ENCODE measurements at regions not wholly inside any gene's neighbourhood (a gene's known extent, or its start where the extent isn't known, plus 50 kb on each side); places are given as distances from the start of the nearest gene placed in this dataset.

- no peak for DNase-seq (ENCODE audit: low read depth, low spot score)
- H3K4me1 ChIP-seq (ENCODE audit: control insufficient read depth, insufficient read depth, low read length), result no peaks in the 10 kb centered on the region
- intact Hi-C loops (cut with micrococcal nuclease; ENCODE audit: unreplicated experiment) (no loop called here), in situ Hi-C loops (cut with HindIII; ENCODE audit: low pct_unique_long_range_greater_than_20kb, low sequenced_read_pairs) (no loop called here)
- no peak for TF ChIP-seq TCF7L2 (IDR thresholded peaks at IDR 0.05; ENCODE audit: low read depth, low read length)
- TF ChIP-seq CTCF (IDR thresholded peaks at IDR 0.05), result no peak
- TF ChIP-seq POLR2AphosphoS5 (IDR thresholded peaks at IDR 0.05; ENCODE audit: low read depth, low read length), result no peak
- TF ChIP-seq SIN3A (IDR thresholded peaks at IDR 0.05; ENCODE audit: borderline replicate concordance, insufficient read depth, low read depth, low read length), result no peak
- no peak for TF ChIP-seq REST (IDR thresholded peaks at IDR 0.05; ENCODE audit: insufficient read depth in 1 of 2, low read depth in 2 of 2, low read length in 1 of 2)
- no peak overlapping the region for H3K27ac ChIP-seq (ENCODE audit: low read length)
- ChIA-PET POLR2A (no interaction called here), CTCF (no interaction called here)
- H3K9me3 ChIP-seq (ENCODE audit: control insufficient read depth, insufficient read depth, low read depth, low read length), result no peaks in the 10 kb centered on the region
- H3K27me3 ChIP-seq (ENCODE audit: control insufficient read depth, insufficient read depth, low read length), result no peaks in the 10 kb centered on the region
- no peak overlapping the region for H3K4me3 ChIP-seq (ENCODE audit: low read depth in 2 of 2, low read length in 2 of 2)
- no TSS peak for BruUV-seq (replicated peaks)
- ATAC-seq, result no peak
- H3K36me3 ChIP-seq (ENCODE audit: control insufficient read depth, insufficient read depth, low read length), result no peaks in the 10 kb centered on the region
These were observed 2409.2 kb downstream of the TP53TG3F start for GRCh38 chr16:35868630-35869029.

- in situ Hi-C loops (cut with HindIII; ENCODE audit: low pct_unique_long_range_greater_than_20kb, low sequenced_read_pairs), result no loop called here
- ChIA-PET POLR2A (no interaction called here), CTCF (no interaction called here)
- H3K9me3 ChIP-seq (ENCODE audit: control insufficient read depth, insufficient read depth, low read depth, low read length), result no peaks in the 10 kb centered on the region
- H3K27me3 ChIP-seq (ENCODE audit: control insufficient read depth, insufficient read depth, low read length), result no peaks in the 10 kb centered on the region
- intact Hi-C loops (cut with micrococcal nuclease; ENCODE audit: unreplicated experiment), result no loop called here
- no peak for TF ChIP-seq CTCF (IDR thresholded peaks at IDR 0.05)
- no peak for TF ChIP-seq REST (IDR thresholded peaks at IDR 0.05; ENCODE audit: insufficient read depth in 1 of 2, low read depth in 2 of 2, low read length in 1 of 2)
- no peak for TF ChIP-seq SIN3A (IDR thresholded peaks at IDR 0.05; ENCODE audit: borderline replicate concordance, insufficient read depth, low read depth, low read length)
- no peak for TF ChIP-seq POLR2AphosphoS5 (IDR thresholded peaks at IDR 0.05; ENCODE audit: low read depth, low read length)
- TF ChIP-seq TCF7L2 (IDR thresholded peaks at IDR 0.05; ENCODE audit: low read depth, low read length), result no peak
- BruUV-seq (replicated peaks), result no TSS peak
- H3K36me3 ChIP-seq (ENCODE audit: control insufficient read depth, insufficient read depth, low read length), result no peaks in the 10 kb centered on the region
- ATAC-seq (no peak), DNase-seq (ENCODE audit: low read depth, low spot score) (no peak)
- H3K4me3 ChIP-seq (ENCODE audit: low read depth in 2 of 2, low read length in 2 of 2), result no peak overlapping the region
- H3K4me1 ChIP-seq (ENCODE audit: control insufficient read depth, insufficient read depth, low read length), result no peaks in the 10 kb centered on the region
- H3K27ac ChIP-seq (ENCODE audit: low read length), result no peak overlapping the region
These were observed 2414.1 kb downstream of the TP53TG3F start for GRCh38 chr16:35873472-35873871.

Data from Panc1 (cell line).